Right lobe of liver (tissue), 6 donors: ENCODE measurements at regions not wholly inside any gene's neighbourhood (a gene's known extent, or its start where the extent isn't known, plus 50 kb on each side); places are given as distances from the start of the nearest gene placed in this dataset.

Experiments used
- ATAC-seq, 4 donors: fragments of 200-7000 bp; cut with Tn5 transposase; one replicate each; pipeline ENCODE4 v1.9.1; 2020; ENCODE audit warnings: mild to moderate bottlenecking in 4 of 4, moderate library complexity in 4 of 4
- DNase-seq, 3 donors: peaks; one replicate each; pipeline ENCODE4 v3.0.0-alpha.2; 2020
- H3K27ac ChIP-seq, 3 donors: fragments of 200-600 bp; one replicate each; pipeline ENCODE4 v1.8.0; 2022
- H3K27me3 ChIP-seq, 2 donors: fragments of 200-600 bp; one replicate each; pipeline ENCODE4 v1.8.0; 2022
- H3K36me3 ChIP-seq, 4 donors: fragments of 200-600 bp; sonication (generic) in 1 of 4; one replicate each; pipeline versions ENCODE4 v1.5.1 to v1.8.0; 2017 to 2022; ENCODE audit warnings: control low read depth in 1 of 4
- H3K4me1 ChIP-seq, 4 donors: fragments of 200-600 bp; sonication (generic) in 1 of 4; one replicate each; pipeline versions ENCODE4 v1.5.1 to v1.8.0; 2017 to 2022; ENCODE audit warnings: control low read depth in 1 of 4
- H3K4me3 ChIP-seq, 3 donors: fragments of 200-600 bp; one replicate each; pipeline ENCODE4 v1.8.0; 2022
- H3K9me3 ChIP-seq, 4 donors: fragments of 200-600 bp; sonication (generic) in 1 of 4; one replicate each; pipeline versions ENCODE4 v1.5.1 to v1.8.0; 2017 to 2022; ENCODE audit warnings: control low read depth in 1 of 4
- POLR2A ChIP-seq: fragments of 450-650 bp; IDR thresholded peaks from one replicate; pipeline ENCODE4 v1.6.1; 2017; ENCODE audit warnings: antibody characterized with exemption, mild to moderate bottlenecking
- WGBS: methylation state at CpG from one replicate; pipeline ENCODE4 v1.1.6; 2018; ENCODE audit warnings: low coverage, low lambda C conversion rate; ENCODE audit not compliant: insufficient coverage; ENCODE audit errors: missing lambda C conversion rate; 5-methylcytosine and 5-hydroxymethylcytosine counted together
- intact Hi-C, 2 donors: fragments of 100-400 bp; cut with DNase I; formaldehyde crosslinking; loops; one replicate each; pipeline versions ENCODE4 v1.11.2 to v1.14.1; 2022
- TF ChIP-seq, protein P1 (sequence below), 4 donors: fragments of 200-600 bp in 3 of 4; fragments of 450-650 bp in 1 of 4; IDR thresholded peaks; one replicate each; pipeline versions ENCODE4 v1.5.1 to v1.8.0; 2016 to 2022; ENCODE audit warnings: antibody characterized with exemption in 4 of 4, mild to moderate bottlenecking in 2 of 4
- donor health status: DM: no; HTN: yes; CAD: no.
- donor health status: DM: no; HTN: no; CAD: no.
- donor health status: DM: no; HTN: no; CAD: no.
- donor health status: DM: no; HTN: yes; CAD: no.
- donor health status: DM: no; HTN: yes; CAD: no.

DNA sequence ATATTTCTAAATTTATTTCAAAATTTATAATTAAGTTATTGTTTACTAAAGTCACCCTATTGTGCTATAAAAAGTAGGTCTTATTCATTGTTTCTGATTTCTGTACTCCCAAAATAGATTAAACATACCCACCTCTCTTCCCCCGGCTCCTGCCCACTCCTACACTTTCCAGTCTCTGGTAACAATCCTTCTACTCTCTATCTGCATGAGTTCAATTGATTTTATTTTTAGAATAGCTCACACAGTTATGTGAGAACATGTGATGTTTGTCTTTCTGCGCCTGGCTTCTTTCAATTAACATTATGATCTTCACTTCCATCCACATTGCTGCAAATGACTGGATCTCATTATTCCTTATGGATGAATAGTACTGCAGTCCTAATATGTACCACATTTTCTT, 269.3 kb downstream of the ACTRT1 start:
- ATAC-seq = no peak
- H3K36me3 ChIP-seq = no peaks in the 10 kb centered on the region
- TF ChIP-seq POLR2A = no peak
- TF ChIP-seq, protein P1, sequence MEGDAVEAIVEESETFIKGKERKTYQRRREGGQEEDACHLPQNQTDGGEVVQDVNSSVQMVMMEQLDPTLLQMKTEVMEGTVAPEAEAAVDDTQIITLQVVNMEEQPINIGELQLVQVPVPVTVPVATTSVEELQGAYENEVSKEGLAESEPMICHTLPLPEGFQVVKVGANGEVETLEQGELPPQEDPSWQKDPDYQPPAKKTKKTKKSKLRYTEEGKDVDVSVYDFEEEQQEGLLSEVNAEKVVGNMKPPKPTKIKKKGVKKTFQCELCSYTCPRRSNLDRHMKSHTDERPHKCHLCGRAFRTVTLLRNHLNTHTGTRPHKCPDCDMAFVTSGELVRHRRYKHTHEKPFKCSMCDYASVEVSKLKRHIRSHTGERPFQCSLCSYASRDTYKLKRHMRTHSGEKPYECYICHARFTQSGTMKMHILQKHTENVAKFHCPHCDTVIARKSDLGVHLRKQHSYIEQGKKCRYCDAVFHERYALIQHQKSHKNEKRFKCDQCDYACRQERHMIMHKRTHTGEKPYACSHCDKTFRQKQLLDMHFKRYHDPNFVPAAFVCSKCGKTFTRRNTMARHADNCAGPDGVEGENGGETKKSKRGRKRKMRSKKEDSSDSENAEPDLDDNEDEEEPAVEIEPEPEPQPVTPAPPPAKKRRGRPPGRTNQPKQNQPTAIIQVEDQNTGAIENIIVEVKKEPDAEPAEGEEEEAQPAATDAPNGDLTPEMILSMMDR (IDR thresholded peaks at IDR 0.05) = no peak
- no peak overlapping the region for H3K27ac ChIP-seq
- no peak for DNase-seq
- H3K27me3 ChIP-seq = no peaks in the 10 kb centered on the region
- H3K4me1 ChIP-seq = no peaks in the 10 kb centered on the region
- intact Hi-C loops = no loop called here
- no peaks in the 10 kb centered on the region for H3K9me3 ChIP-seq
- 54% methylated on average over 2 of the region's 2 CpGs for WGBS
- H3K4me3 ChIP-seq = no peak overlapping the region

DNA sequence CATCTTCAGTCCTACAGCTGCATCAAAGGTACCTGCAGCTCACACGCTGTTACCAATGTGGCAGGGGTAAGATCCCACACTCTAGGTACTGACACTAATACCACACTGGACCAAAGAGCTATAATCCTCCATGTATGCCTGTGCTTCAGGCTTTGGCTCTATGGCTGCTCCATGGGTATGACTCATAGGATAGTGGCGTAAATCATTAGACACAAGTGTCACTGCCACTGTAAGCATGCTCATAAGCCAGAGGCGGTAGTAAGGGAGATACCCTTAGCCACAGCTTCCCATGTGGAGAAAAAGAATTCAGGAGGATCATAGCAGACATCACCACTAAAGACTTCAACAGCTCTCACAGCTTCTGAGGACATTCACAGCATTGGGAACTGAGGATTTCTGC, 287.5 kb downstream of the ACTRT1 start:
- Histone ChIP-seq H3K9me3 (no peaks in the 10 kb centered on the region), H3K36me3 (no peaks in the 10 kb centered on the region), H3K4me1 (no peaks in the 10 kb centered on the region), H3K27me3 (no peaks in the 10 kb centered on the region), H3K27ac (no peak overlapping the region), H3K4me3 (no peak overlapping the region)
- 66% methylated on average over 3 of the region's 3 CpGs for WGBS
- no peak for ATAC-seq
- intact Hi-C loops = no loop called here
- TF ChIP-seq, protein P1 (IDR thresholded peaks at IDR 0.05) = no peak
- no peak for TF ChIP-seq POLR2A
- DNase-seq = no peak

DNA sequence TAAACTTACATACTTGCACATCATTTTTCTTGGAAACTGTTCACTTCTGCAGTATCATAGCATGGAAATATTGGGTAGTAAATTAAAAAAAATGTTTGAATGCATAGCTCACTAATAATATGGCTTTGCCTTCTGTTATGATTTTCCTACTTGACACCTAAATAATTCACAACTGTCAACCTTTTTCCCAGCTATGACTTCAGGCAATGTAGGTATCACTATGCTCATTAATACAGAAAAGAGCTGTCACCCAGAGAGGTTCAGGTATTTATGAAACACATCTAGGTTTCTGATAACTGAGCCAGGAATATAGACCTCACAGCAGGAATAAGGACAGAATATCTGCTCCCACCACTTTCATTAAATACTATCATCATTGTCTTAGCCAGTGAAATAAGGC, 289.5 kb downstream of the ACTRT1 start:
- TF ChIP-seq POLR2A = no peak
- TF ChIP-seq, protein P1 (IDR thresholded peaks at IDR 0.05) = no peak
- Histone ChIP-seq H3K9me3 (no peaks in the 10 kb centered on the region), H3K27me3 (no peaks in the 10 kb centered on the region), H3K36me3 (no peaks in the 10 kb centered on the region), H3K4me3 (no peak overlapping the region), H3K27ac (no peak overlapping the region), H3K4me1 (no peaks in the 10 kb centered on the region)
- DNase-seq (no peak), ATAC-seq (no peak)
- intact Hi-C loops = no loop called here

DNA sequence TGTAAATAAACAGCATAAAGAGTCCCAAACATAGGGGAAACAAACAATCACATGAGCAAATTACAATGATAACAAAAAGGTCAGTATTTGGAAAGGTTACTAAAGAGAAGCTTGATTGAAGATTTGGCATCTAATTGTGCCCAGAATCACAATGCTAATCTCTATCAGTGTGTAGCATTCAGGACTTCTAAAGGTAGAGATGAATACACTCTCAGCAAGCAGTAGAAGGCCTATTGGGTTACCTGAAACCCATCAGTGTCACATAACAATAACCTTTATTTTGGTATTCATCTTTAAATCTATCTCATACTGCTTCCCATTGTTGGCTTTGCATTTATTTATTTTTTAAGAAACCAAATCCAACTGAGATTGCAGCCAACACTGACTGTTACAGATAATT, 319.5 kb downstream of the ACTRT1 start:
- no peak for DNase-seq
- Histone ChIP-seq H3K4me1 (no peaks in the 10 kb centered on the region), H3K27ac (no peak overlapping the region), H3K27me3 (no peaks in the 10 kb centered on the region), H3K36me3 (no peaks in the 10 kb centered on the region), H3K9me3 (no peaks in the 10 kb centered on the region), H3K4me3 (no peak overlapping the region)
- TF ChIP-seq POLR2A = no peak
- TF ChIP-seq, protein P1 (IDR thresholded peaks at IDR 0.05) = no peak
- no peak for ATAC-seq
- intact Hi-C loops = no loop called here

DNA sequence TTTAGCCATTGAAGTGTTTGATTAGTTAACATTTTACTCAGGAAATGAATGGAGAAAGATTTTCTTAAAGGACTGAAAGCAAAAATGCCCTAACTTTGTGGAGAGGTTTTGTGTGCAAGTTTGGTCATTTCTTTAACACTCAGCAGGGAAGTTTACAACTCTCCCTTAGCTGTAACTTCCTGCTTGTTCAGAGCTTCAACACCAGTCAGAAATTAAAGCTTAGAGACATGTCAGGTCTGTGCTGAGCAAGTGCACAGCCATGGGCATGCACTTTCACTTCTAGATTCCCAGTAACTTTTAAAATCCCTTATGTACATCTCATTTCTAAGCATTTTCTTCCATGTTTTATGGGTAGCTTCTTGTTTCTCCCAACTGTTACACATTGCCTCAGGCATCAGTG, 326.0 kb downstream of the ACTRT1 start:
- H3K36me3 ChIP-seq = no peaks in the 10 kb centered on the region
- DNase-seq (no peak), ATAC-seq (no peak)
- H3K27me3 ChIP-seq = no peaks in the 10 kb centered on the region
- H3K4me3 ChIP-seq = no peak overlapping the region
- no peak overlapping the region for H3K27ac ChIP-seq
- intact Hi-C loops = no loop called here
- no peak for TF ChIP-seq POLR2A
- TF ChIP-seq, protein P1 (IDR thresholded peaks at IDR 0.05) = no peak
- H3K9me3 ChIP-seq = no peaks in the 10 kb centered on the region
- H3K4me1 ChIP-seq = no peaks in the 10 kb centered on the region
